ENCODE measurements at regions not wholly inside any gene's neighbourhood (a gene's known extent, or its start where the extent isn't known, plus 50 kb on each side); places are given as distances from the start of the nearest gene placed in this dataset.

DNA sequence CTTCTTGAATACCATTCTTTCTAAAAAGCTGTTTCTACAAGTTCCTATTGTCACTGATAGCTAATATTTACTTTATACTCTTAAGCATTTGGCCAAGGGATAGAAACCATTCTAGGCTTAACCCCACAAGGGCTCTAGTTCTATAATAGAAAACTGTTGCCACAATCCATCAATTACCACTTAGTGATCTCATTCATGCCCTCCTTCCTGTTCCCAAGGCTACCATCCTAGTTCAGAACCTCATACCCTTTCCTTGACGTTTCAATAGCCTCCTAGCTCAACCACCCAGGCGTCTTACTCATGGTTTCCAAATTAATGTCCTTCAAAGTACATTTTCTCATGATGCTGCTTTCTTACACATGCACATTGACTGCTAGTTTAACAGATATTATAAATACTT lies 493.5 kb downstream of the NAV3 start:
- no peak for TF ChIP-seq ZBTB17 (tag by site-specific recombination; IDR thresholded peaks at IDR 0.05)
- no peak for TF ChIP-seq ZNF785 (tag by site-specific recombination; IDR thresholded peaks at IDR 0.05)
- no peak for TF ChIP-seq ZNF140 (tag by site-specific recombination; IDR thresholded peaks at IDR 0.05)
- TF ChIP-seq, protein P1, sequence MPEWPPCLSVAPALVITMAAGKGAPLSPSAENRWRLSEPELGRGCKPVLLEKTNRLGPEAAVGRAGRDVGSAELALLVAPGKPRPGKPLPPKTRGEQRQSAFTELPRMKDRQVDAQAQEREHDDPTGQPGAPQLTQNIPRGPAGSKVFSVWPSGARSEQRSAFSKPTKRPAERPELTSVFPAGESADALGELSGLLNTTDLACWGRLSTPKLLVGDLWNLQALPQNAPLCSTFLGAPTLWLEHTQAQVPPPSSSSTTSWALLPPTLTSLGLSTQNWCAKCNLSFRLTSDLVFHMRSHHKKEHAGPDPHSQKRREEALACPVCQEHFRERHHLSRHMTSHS (tag by site-specific recombination; IDR thresholded peaks at IDR 0.05): no peak
- TF ChIP-seq YY1 (tag by site-specific recombination; IDR thresholded peaks at IDR 0.05): no peak
- TF ChIP-seq, protein P2, sequence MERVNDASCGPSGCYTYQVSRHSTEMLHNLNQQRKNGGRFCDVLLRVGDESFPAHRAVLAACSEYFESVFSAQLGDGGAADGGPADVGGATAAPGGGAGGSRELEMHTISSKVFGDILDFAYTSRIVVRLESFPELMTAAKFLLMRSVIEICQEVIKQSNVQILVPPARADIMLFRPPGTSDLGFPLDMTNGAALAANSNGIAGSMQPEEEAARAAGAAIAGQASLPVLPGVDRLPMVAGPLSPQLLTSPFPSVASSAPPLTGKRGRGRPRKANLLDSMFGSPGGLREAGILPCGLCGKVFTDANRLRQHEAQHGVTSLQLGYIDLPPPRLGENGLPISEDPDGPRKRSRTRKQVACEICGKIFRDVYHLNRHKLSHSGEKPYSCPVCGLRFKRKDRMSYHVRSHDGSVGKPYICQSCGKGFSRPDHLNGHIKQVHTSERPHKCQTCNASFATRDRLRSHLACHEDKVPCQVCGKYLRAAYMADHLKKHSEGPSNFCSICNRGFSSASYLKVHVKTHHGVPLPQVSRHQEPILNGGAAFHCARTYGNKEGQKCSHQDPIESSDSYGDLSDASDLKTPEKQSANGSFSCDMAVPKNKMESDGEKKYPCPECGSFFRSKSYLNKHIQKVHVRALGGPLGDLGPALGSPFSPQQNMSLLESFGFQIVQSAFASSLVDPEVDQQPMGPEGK (tag by site-specific recombination; IDR thresholded peaks at IDR 0.05): no peak
- no peak for TF ChIP-seq ZNF843 (tag by site-specific recombination; IDR thresholded peaks at IDR 0.05)
- no peak for TF ChIP-seq TRIM28 (IDR thresholded peaks at IDR 0.05; ENCODE audit: borderline replicate concordance, low read length)
- no peak for TF ChIP-seq KLF8 (tag by site-specific recombination; IDR thresholded peaks at IDR 0.05)
- H3K4me1 ChIP-seq (ENCODE audit: control insufficient read depth, insufficient read depth, low read length): no peaks in the 10 kb centered on the region
- H3K9me3 ChIP-seq (ENCODE audit: control insufficient read depth, insufficient read depth, low read depth, low read length): no peaks in the 10 kb centered on the region
- ChIA-PET POLR2A (no interaction called here), CTCF (no interaction called here)
- no peaks in the 10 kb centered on the region for H3K36me3 ChIP-seq (ENCODE audit: control insufficient read depth in 2 of 2, insufficient read depth in 1 of 2, low read length in 2 of 2)
- H3K4me3 ChIP-seq (ENCODE audit: low read depth, low read length): no peak overlapping the region
- no peak overlapping the region for H3K27ac ChIP-seq (ENCODE audit: extremely low read depth, low read depth, low read length)

DNA sequence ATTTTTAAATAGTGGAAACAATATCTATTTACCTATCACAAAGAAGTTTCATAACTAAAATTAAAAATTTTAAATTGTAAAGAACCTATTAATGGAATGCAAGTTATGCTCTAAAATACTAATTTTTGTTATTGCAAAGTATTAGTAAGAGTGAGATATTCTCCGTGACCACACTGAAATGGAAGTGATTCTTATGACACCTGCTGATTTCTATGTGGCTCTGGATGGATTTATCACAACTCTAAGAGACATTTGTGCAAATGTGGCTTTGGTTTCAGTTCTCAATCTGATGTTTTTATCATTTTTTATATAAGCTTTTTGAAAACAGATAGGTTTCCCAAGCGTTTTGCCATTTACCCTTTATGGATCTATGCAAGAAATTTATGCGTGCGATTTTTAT lies 497.8 kb downstream of the NAV3 start:
- Histone ChIP-seq H3K4me3 (ENCODE audit: low read depth, low read length) (no peak overlapping the region), H3K27ac (ENCODE audit: extremely low read depth, low read depth, low read length) (no peak overlapping the region), H3K9me3 (ENCODE audit: control insufficient read depth, insufficient read depth, low read depth, low read length) (no peaks in the 10 kb centered on the region), H3K36me3 (ENCODE audit: control insufficient read depth in 2 of 2, insufficient read depth in 1 of 2, low read length in 2 of 2) (no peaks in the 10 kb centered on the region), H3K4me1 (ENCODE audit: control insufficient read depth, insufficient read depth, low read length) (no peaks in the 10 kb centered on the region)
- TF ChIP-seq ZNF664 (tag by site-specific recombination; IDR thresholded peaks at IDR 0.05) (no peak), HOXA7 (CRISPR knock-in tag; IDR thresholded peaks at IDR 0.05; ENCODE audit: borderline replicate concordance) (no peak), ZNF423 (tag by site-specific recombination; IDR thresholded peaks at IDR 0.05) (no peak), ZNF394 (tag by site-specific recombination; IDR thresholded peaks at IDR 0.05; ENCODE audit: borderline replicate concordance) (no peak), ZNF76 (tag by site-specific recombination; IDR thresholded peaks at IDR 0.05; ENCODE audit: borderline replicate concordance, low read depth) (no peak)
- ChIA-PET CTCF (no interaction called here), POLR2A (no interaction called here)

DNA sequence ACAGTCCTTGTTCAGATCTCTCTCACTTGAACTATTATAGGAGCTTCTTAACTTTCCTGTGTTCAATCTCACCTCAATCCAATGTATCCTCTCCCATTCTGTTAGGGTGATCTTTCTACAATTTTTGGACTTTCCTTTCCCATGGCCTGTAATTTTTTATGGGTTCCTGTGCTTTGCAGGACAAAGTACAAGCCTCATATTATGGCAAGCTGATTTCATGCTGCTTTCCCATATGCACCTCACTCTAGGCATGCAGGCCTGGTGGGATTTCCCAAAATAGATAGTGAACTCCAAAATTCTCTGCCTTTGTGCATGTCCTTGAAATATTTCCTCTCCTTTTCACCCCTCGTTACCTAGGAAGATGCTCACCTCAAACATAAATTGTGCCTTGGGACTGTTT lies 499.4 kb downstream of the NAV3 start:
- H3K4me3 ChIP-seq (ENCODE audit: low read depth, low read length): no peak overlapping the region
- H3K4me1 ChIP-seq (ENCODE audit: control insufficient read depth, insufficient read depth, low read length): no peaks in the 10 kb centered on the region
- CTCF ChIA-PET: no interaction called here
- H3K27ac ChIP-seq (ENCODE audit: extremely low read depth, low read depth, low read length): no peak overlapping the region
- H3K36me3 ChIP-seq (ENCODE audit: control insufficient read depth in 2 of 2, insufficient read depth in 1 of 2, low read length in 2 of 2): no peaks in the 10 kb centered on the region
- POLR2A ChIA-PET: no interaction called here
- H3K9me3 ChIP-seq (ENCODE audit: control insufficient read depth, insufficient read depth, low read depth, low read length): no peaks in the 10 kb centered on the region
- TF ChIP-seq, protein P3, sequence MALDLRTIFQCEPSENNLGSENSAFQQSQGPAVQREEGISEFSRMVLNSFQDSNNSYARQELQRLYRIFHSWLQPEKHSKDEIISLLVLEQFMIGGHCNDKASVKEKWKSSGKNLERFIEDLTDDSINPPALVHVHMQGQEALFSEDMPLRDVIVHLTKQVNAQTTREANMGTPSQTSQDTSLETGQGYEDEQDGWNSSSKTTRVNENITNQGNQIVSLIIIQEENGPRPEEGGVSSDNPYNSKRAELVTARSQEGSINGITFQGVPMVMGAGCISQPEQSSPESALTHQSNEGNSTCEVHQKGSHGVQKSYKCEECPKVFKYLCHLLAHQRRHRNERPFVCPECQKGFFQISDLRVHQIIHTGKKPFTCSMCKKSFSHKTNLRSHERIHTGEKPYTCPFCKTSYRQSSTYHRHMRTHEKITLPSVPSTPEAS (tag by site-specific recombination; IDR thresholded peaks at IDR 0.05): no peak
- TF ChIP-seq ZNF114 (tag by site-specific recombination; IDR thresholded peaks at IDR 0.05) (no peak), ZNF76 (tag by site-specific recombination; IDR thresholded peaks at IDR 0.05; ENCODE audit: borderline replicate concordance, low read depth) (no peak), ZNF266 (tag by site-specific recombination; IDR thresholded peaks at IDR 0.05; ENCODE audit: low read depth) (no peak), ZNF202 (tag by site-specific recombination; IDR thresholded peaks at IDR 0.05; ENCODE audit: borderline replicate concordance) (no peak), ZNF473 (tag by site-specific recombination; IDR thresholded peaks at IDR 0.05) (no peak), FEZF1 (tag by site-specific recombination; IDR thresholded peaks at IDR 0.05) (no peak), RBAK (tag by site-specific recombination; IDR thresholded peaks at IDR 0.05) (no peak), TRIM28 (IDR thresholded peaks at IDR 0.05; ENCODE audit: borderline replicate concordance, low read length) (no peak)
- TF ChIP-seq, protein P4, sequence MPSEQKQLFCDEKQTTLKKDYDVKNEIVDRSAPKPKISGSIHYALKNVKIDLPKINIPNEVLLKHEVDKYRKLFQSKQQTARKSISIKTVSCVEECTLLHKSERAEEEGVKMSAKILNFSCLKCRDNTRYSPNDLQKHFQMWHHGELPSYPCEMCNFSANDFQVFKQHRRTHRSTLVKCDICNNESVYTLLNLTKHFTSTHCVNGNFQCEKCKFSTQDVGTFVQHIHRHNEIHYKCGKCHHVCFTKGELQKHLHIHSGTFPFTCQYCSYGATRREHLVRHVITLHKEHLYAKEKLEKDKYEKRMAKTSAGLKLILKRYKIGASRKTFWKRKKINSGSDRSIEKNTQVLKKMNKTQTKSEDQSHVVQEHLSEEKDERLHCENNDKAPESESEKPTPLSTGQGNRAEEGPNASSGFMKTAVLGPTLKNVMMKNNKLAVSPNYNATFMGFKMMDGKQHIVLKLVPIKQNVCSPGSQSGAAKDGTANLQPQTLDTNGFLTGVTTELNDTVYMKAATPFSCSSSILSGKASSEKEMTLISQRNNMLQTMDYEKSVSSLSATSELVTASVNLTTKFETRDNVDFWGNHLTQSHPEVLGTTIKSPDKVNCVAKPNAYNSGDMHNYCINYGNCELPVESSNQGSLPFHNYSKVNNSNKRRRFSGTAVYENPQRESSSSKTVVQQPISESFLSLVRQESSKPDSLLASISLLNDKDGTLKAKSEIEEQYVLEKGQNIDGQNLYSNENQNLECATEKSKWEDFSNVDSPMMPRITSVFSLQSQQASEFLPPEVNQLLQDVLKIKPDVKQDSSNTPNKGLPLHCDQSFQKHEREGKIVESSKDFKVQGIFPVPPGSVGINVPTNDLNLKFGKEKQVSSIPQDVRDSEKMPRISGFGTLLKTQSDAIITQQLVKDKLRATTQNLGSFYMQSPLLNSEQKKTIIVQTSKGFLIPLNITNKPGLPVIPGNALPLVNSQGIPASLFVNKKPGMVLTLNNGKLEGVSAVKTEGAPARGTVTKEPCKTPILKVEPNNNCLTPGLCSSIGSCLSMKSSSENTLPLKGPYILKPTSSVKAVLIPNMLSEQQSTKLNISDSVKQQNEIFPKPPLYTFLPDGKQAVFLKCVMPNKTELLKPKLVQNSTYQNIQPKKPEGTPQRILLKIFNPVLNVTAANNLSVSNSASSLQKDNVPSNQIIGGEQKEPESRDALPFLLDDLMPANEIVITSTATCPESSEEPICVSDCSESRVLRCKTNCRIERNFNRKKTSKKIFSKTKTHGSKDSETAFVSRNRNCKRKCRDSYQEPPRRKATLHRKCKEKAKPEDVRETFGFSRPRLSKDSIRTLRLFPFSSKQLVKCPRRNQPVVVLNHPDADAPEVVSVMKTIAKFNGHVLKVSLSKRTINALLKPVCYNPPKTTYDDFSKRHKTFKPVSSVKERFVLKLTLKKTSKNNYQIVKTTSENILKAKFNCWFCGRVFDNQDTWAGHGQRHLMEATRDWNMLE (tag by site-specific recombination; conservative IDR thresholded peaks at IDR 0.05; ENCODE audit: low read depth): no peak
- TF ChIP-seq, protein P5, sequence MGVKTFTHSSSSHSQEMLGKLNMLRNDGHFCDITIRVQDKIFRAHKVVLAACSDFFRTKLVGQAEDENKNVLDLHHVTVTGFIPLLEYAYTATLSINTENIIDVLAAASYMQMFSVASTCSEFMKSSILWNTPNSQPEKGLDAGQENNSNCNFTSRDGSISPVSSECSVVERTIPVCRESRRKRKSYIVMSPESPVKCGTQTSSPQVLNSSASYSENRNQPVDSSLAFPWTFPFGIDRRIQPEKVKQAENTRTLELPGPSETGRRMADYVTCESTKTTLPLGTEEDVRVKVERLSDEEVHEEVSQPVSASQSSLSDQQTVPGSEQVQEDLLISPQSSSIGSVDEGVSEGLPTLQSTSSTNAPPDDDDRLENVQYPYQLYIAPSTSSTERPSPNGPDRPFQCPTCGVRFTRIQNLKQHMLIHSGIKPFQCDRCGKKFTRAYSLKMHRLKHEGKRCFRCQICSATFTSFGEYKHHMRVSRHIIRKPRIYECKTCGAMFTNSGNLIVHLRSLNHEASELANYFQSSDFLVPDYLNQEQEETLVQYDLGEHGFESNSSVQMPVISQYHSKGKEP (tag by site-specific recombination; IDR thresholded peaks at IDR 0.05): no peak

Data from HEK293 (cell line).